HG02798 (cell line): ENCODE measurements at regions not wholly inside any gene's neighbourhood (a gene's known extent, or its start where the extent isn't known, plus 50 kb on each side); places are given as distances from the start of the nearest gene placed in this dataset.
"Not testable (repeated sequence)": the region's sequence is repeated elsewhere in the genome, so short reads cannot be mapped to it uniquely, and the experiment has no call there.

Source experiments
- ATAC-seq: cut with Tn5 transposase; IDR thresholded peaks from one replicate; pipeline ENCODE4 v1.9.1; 2021; ENCODE audit warnings: mild to moderate bottlenecking; ENCODE audit not compliant: unreplicated experiment, poor library complexity

- no peak for ATAC-seq
These were observed 167.0 kb upstream of the FOXG1 start for GRCh38 chr14:28599605-28600004.

DNA sequence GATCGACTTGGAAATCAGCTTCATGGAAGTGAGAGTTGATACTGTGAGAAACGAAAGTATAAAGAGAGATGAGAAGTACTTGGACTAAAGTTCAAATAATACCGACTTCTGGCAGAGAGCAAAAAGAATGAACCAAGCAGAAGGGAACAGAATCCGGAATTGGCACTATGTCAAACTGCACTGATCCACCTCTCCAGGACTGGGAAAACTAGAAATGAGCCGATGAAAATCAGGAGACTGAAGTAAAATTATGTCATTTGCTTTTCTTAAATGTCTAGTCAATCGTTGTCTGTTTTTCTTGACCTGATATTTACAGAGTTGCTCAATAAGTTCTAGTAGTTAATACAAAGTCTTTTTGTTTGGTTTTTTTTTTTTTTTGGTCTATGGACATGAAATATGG is 163.0 kb upstream of the FOXG1 start:
- ATAC-seq: no peak

DNA sequence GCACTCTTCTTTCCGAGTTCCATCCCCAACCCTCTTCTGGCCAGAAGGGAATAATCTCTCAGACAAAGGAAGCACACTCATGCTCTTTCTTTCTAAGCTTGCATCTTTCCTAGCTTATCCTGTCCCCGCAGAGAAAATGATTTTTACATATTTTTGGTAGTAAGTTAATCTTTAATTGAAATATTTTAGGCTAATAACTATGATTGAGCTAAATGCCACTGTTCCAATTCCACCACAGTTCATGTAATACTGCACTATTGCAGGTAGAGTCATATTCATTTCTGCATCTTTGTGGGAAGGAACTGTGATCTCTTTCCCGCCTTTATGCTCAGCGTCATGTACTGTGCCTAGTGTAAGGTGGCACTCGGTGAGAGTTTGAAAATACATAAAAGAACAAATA is 158.9 kb upstream of the FOXG1 start:
- no peak for ATAC-seq

- ATAC-seq: no peak
These were observed 158.1 kb upstream of the FOXG1 start for GRCh38 chr14:28608443-28608842.

DNA sequence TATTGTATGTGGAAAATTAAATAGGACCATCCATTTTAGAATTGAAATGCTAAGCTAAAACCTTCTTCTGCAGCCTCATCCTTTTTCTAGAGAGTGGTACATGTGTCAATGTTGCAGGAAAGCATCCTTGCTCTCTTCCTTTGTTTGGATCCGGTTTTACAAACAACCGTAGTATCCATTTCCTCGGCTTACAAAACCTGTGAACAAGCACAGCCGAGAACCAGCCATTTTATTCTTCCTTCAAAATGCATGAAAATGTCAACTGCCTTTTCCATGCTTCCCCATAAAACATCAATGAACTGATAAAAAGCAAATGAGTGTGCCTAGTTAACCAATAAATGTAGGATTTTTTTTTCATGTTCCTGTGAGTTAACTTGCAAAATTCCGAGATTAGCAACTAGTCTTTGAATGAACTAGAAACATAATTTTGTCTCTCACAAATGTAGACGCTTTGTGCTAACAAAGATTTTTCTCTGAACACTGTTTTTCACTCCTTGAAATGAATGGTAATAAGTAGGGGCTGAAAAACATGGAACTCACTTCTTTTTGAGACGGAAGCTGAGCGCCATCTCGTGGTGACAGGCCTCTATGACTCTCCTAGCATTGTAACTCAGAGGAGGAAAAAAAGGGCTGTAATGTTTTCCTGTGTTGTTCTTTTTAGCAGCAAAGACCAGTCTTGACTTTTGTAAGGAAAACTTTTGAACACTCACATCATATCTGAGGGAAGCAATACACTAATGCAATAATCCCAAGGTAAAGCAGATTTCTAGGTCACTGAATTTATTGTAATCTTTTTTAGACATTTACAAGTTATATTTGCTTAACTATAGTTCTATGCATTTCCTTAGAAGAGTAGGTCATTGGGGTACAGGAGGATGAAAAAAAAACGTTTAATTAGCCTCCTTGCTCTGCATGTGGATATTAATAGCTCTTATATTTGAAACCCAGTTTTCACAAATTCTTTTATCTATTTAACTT is 157.4 kb upstream of the FOXG1 start:
- ATAC-seq: no peak

DNA sequence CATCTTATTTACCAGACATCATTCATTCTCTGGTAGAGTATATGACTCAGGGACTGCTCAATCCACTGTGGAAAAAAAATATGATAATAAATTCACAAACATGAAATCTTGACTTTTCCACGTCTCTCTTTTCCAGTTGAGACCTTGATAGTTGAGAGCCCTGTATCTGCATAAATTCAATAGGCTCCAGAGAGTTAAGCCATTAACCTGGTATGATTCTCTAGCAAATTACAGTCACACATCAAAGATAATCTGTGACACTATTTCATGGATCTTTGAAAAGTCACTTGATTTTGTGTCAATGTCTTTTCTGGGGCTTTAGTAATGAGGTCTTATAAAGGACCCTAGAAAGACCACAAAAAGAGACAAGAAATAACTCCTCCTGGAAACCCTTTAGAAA is 154.2 kb upstream of the FOXG1 start:
- no peak for ATAC-seq

GRCh38 chr14:28613532-28613931 is 153.1 kb upstream of the FOXG1 start:
- ATAC-seq: no peak

DNA sequence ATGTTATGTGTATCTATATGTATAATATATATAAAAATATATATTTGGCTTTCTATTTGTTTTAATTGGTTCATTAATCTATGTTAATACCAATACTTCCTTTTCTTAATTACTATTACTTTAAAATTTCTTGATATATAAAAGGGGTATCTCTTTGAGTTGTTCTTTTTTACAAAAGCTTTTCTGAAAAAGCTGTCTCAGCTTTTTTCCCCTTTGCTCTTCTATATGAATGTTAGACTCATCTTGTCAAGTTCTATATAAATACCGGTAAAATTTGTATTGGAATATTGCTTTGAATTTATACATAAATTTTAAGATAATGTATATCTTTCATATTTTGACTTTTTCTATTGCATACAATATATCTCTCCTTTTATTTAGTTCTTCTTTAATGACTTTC is 139.8 kb upstream of the FOXG1 start:
- no peak for ATAC-seq

- no peak for ATAC-seq
These were observed 137.1 kb upstream of the FOXG1 start for GRCh38 chr14:28629328-28630004.

DNA sequence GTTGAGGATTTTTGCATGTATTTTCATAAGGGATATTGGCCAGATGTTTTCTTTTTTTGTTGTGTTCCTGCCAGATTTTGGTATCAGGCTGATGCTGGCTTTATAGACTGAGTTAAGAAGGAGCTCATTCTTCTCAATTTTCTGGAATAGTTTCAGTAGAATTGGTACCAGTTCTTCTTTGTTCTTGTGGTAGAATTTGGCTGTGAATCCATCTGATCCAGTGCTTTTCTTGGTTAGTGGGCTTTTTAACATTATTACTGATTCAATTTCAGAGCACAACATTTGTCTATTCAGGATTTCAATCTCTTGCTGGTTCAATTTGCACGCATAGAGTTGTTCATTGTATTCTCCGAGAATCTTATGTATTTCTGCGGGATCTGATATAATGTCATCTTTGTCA is 136.5 kb upstream of the FOXG1 start:
- no peak for ATAC-seq

DNA sequence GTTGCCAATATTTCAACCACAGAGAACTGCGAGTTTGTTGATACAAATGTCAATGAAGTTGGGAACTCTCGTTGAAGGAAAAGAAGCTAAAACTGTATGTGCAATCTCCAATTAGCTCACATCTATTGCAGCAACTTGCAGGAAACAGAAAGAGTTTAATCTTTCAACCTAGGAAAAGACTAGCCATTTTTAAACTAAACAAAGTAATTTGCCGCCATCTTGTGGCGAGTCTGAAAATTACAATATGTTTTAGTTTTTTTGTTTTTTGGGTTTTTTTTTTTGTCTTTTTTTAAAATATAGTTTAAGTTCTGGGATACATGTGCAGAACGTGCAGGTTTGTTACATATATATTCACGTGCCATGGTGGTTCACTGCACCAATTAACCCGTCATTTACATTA is 131.2 kb upstream of the FOXG1 start:
- ATAC-seq: no peak

DNA sequence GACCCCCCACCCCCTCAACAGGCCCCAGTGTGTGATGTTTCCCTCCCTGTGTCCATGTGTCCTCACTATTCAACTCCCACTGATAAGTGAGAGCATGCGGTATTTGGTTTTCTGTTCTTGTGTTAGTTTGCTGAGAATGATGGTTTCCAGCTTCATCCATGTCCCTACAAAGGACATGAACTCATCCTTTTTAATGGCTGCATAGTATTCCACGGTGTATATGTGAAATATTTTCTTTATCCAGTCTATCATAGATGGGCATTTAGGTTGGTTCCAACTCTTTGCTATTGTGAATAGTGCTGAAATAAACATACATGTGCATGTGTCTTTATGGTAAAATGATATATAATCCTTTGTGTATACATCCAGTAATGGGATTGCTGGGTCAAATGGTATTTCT is 130.8 kb upstream of the FOXG1 start:
- not testable (repeated sequence) for ATAC-seq

- not testable (repeated sequence) for ATAC-seq
These were observed 125.4 kb upstream of the FOXG1 start for GRCh38 chr14:28641189-28641588.

GRCh38 chr14:28651148-28651547 is 115.4 kb upstream of the FOXG1 start:
- no peak for ATAC-seq

DNA sequence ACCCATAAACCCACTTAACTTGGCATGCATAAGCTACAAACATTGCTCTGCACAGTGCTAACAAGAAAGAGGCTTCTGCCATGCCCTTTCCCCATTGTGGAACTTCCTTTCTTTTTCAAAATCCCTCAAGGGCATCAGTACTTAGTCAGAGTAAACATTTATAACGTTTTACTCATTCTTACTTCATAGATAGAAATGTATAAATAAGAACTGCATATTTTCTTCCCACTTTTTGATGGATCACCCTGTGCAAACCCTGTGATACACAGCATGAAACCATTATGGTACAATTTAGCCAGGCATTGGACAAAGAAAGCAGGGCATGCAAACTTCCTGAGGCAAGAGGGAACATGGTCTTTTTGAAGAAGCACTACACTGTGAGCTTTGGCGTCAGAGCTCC is 113.8 kb upstream of the FOXG1 start:
- ATAC-seq: no peak

DNA sequence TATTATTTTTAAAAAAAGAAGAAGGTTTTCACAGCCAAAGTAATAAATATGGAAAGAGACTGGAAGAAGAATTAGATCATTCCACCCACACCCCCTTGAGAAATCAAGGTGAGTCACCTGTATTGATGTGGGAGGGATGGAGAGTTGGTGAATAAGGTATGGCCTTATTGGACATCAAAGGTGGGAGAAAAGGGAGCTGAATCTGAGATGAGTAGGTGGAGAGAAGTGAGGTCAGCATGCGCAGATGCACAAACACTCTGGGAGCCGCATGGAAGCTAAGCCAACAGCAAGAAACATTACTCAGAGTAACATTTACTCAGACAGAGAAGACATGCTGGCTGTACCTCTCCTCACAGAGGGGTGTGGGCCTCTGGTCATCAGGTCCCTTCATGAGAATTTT is 113.1 kb upstream of the FOXG1 start:
- ATAC-seq: no peak

GRCh38 chr14:28656704-28657255 is 109.8 kb upstream of the FOXG1 start:
- no peak for ATAC-seq

DNA sequence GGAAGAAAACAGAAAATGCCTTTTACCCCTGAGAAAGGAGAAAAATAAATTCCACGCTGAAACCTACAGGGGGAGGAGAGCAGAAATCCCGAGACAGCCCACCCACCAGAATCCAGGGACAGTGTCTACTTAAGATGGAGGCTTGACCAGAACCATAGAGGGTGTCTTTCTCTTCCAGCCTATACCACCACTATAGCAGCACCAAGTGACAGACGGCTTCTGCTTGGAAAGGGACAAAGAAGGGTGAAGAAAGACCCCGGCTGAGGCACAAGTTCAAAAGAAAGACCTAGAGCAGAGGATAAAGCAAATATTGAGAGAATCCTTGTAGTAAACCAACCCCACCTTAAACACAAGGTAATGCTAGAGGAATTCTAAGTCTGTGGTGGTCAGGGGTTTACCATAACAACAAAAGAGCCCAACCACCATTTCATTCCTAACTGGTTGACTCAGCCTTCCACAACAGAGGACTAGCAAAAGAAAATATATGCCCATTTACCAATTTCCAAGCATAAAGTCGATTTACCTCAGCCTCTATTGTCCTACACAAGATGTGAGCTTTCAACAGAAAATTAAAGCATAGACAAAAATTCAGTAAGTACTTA is 105.3 kb upstream of the FOXG1 start:
- no peak for ATAC-seq

GRCh38 chr14:28666961-28667360 is 99.6 kb upstream of the FOXG1 start:
- no peak for ATAC-seq

DNA sequence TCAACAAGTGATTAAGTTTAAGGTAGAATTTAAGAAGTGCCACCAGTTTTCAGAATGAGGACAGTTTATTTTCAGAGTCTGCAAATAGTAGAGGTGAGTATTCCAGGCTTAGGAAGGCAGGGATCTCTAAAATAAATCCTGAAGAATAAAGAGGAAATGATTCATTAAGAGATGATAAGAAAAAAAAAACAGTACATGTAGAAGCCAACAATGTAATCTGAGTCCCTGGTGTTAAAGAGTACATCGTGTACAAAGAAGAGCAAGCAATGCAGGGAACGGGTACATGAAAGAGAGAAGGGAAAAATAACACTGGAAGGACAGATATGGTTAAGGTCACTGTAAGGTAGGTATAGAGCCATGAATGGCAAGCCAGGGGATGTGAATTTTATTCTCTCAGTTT is 95.2 kb upstream of the FOXG1 start:
- no peak for ATAC-seq

DNA sequence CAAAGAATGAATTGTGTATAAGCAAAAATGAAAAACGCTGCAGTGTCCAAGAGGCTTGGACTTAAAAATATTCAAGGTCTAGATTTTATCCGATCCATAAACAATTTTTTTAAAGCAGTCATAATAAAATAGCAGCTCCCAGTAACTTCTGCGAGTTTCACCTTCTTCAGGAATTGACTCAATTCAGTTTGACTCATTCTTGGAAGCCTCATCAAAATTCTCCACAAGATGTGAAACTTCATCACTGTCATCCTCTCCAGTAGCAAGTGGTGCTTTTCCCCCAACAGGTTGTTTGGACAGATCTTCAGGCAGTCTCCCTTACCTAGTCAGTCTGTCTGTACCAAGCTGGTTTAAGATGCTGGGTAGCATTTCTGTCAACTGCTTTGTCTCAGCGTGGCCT is 93.5 kb upstream of the FOXG1 start:
- no peak for ATAC-seq
